ENCODE measurements at regions not wholly inside any gene's neighbourhood (a gene's known extent, or its start where the extent isn't known, plus 50 kb on each side); places are given as distances from the start of the nearest gene placed in this dataset.

- 0 out of 2 replicates have a peak, but pooled peaks cover 3% of the 10 kb centered on the region for H3K9me3 ChIP-seq
- BruUV-seq (replicated peaks): no TSS peak
- POLR2A ChIA-PET: no interaction called here
- no peak overlapping the region for H3K4me3 ChIP-seq (ENCODE audit: low read depth, low read length)
- H3K27me3 ChIP-seq (replicated peaks; ENCODE audit: control insufficient read depth, insufficient read depth, low read length): no peaks in the 10 kb centered on the region
- DNase-seq: no peak
- no peaks in the 10 kb centered on the region for H3K4me1 ChIP-seq
- H3K27me3 Mint-ChIP-seq (ENCODE audit: insufficient read depth, unreplicated experiment): peaks cover 2% of the 10 kb centered on the region
- H3K36me3 ChIP-seq (ENCODE audit: control insufficient read depth, insufficient read depth, low read length): no peaks in the 10 kb centered on the region
- CTCF ChIA-PET: no interaction called here
- no peak overlapping the region for H3K27ac Mint-ChIP-seq (ENCODE audit: unreplicated experiment)
- H3K4me1 Mint-ChIP-seq (ENCODE audit: low read depth, unreplicated experiment): no peaks in the 10 kb centered on the region
- H3K9me3 Mint-ChIP-seq (ENCODE audit: unreplicated experiment): no peaks in the 10 kb centered on the region
- H3K36me3 Mint-ChIP-seq (ENCODE audit: insufficient read depth, unreplicated experiment): no peaks in the 10 kb centered on the region
- intact Hi-C loops (cut with micrococcal nuclease; ENCODE audit: unreplicated experiment): no loop called here
- no peak for TF ChIP-seq CTCF (IDR thresholded peaks at IDR 0.05; ENCODE audit: insufficient read depth in 1 of 2, low read depth in 1 of 2, low read length in 1 of 2, severe bottlenecking in 1 of 2, unreplicated experiment in 1 of 2)
- no peak overlapping the region for H3K4me3 Mint-ChIP-seq (ENCODE audit: unreplicated experiment)
These were observed 164.8 kb upstream of the CEP162 start for GRCh38 chr6:84392261-84392660.

GRCh38 chr6:84390851-84391250 lies 163.4 kb upstream of the CEP162 start:
- H3K4me1 ChIP-seq: no peaks in the 10 kb centered on the region
- DNase-seq: no peak
- Mint-ChIP-seq H3K4me1 (ENCODE audit: low read depth, unreplicated experiment) (no peaks in the 10 kb centered on the region), H3K36me3 (ENCODE audit: insufficient read depth, unreplicated experiment) (no peaks in the 10 kb centered on the region), H3K9me3 (ENCODE audit: unreplicated experiment) (no peaks in the 10 kb centered on the region), H3K4me3 (ENCODE audit: unreplicated experiment) (no peak overlapping the region), H3K27me3 (ENCODE audit: insufficient read depth, unreplicated experiment) (peaks cover 2% of the 10 kb centered on the region), H3K27ac (ENCODE audit: unreplicated experiment) (no peak overlapping the region)
- no peaks in the 10 kb centered on the region for H3K36me3 ChIP-seq (ENCODE audit: control insufficient read depth, insufficient read depth, low read length)
- no TSS peak for BruUV-seq (replicated peaks)
- no peak for TF ChIP-seq CTCF (IDR thresholded peaks at IDR 0.05; ENCODE audit: insufficient read depth in 1 of 2, low read depth in 1 of 2, low read length in 1 of 2, severe bottlenecking in 1 of 2, unreplicated experiment in 1 of 2)
- intact Hi-C loops (cut with micrococcal nuclease; ENCODE audit: unreplicated experiment): no loop called here
- ChIA-PET CTCF (no interaction called here), POLR2A (no interaction called here)
- H3K4me3 ChIP-seq (ENCODE audit: low read depth, low read length): no peak overlapping the region
- 0 out of 2 replicates have a peak, but pooled peaks cover 3% of the 10 kb centered on the region for H3K9me3 ChIP-seq
- H3K27me3 ChIP-seq (replicated peaks; ENCODE audit: control insufficient read depth, insufficient read depth, low read length): no peaks in the 10 kb centered on the region

GRCh38 chr6:84390334-84390733 lies 162.9 kb upstream of the CEP162 start:
- no peaks in the 10 kb centered on the region for H3K9me3 Mint-ChIP-seq (ENCODE audit: unreplicated experiment)
- H3K9me3 ChIP-seq: 0 out of 2 replicates have a peak, but pooled peaks cover 3% of the 10 kb centered on the region
- H3K27me3 Mint-ChIP-seq (ENCODE audit: insufficient read depth, unreplicated experiment): peaks cover 2% of the 10 kb centered on the region
- BruUV-seq (replicated peaks): no TSS peak
- no peaks in the 10 kb centered on the region for H3K27me3 ChIP-seq (replicated peaks; ENCODE audit: control insufficient read depth, insufficient read depth, low read length)
- no peaks in the 10 kb centered on the region for H3K36me3 Mint-ChIP-seq (ENCODE audit: insufficient read depth, unreplicated experiment)
- ChIA-PET POLR2A (no interaction called here), CTCF (no interaction called here)
- no peak overlapping the region for H3K4me3 Mint-ChIP-seq (ENCODE audit: unreplicated experiment)
- no peak overlapping the region for H3K4me3 ChIP-seq (ENCODE audit: low read depth, low read length)
- H3K4me1 ChIP-seq: no peaks in the 10 kb centered on the region
- no peak overlapping the region for H3K27ac Mint-ChIP-seq (ENCODE audit: unreplicated experiment)
- DNase-seq: no peak
- intact Hi-C loops (cut with micrococcal nuclease; ENCODE audit: unreplicated experiment): no loop called here
- H3K36me3 ChIP-seq (ENCODE audit: control insufficient read depth, insufficient read depth, low read length): no peaks in the 10 kb centered on the region
- no peaks in the 10 kb centered on the region for H3K4me1 Mint-ChIP-seq (ENCODE audit: low read depth, unreplicated experiment)
- no peak for TF ChIP-seq CTCF (IDR thresholded peaks at IDR 0.05; ENCODE audit: insufficient read depth in 1 of 2, low read depth in 1 of 2, low read length in 1 of 2, severe bottlenecking in 1 of 2, unreplicated experiment in 1 of 2)

All from Caco-2 (cell line).